HCT116 (cell line): ENCODE measurements at regions not wholly inside any gene's neighbourhood (a gene's known extent, or its start where the extent isn't known, plus 50 kb on each side); places are given as distances from the start of the nearest gene placed in this dataset.

Source experiments
- ATAC-seq: fragments of 200-7000 bp; cut with Tn5 transposase; 2 replicates; pipeline ENCODE4 v1.9.1; 2020; ENCODE audit warnings: mild to moderate bottlenecking, moderate library complexity
- BruUV-seq: library from RNA; stranded (reverse); fragments of 400-500 nt; replicated peaks from 2 replicates; lab custom pipeline; 2021; lab: Mats Ljungman, UMichigan
- CTCF ChIA-PET: fragments of 300-600 bp; sonication (Branson Sonifier 250); formaldehyde crosslinking; loops from one replicate; lab custom pipeline; 2021; ENCODE audit warnings: antibody characterized with exemption; lab: Charles Lee
- POLR2A ChIA-PET: fragments of 300-600, 350-600 bp; sonication (Branson Sonifier 250); formaldehyde crosslinking; loops from one replicate; lab custom pipeline; 2021; ENCODE audit warnings: antibody characterized with exemption; lab: Charles Lee
- RAD21 ChIA-PET, 2 experiments: fragments of 300-600 bp; sonication (Branson Sonifier 250); formaldehyde crosslinking; loops; one replicate each; lab custom pipeline; 2023; ENCODE audit warnings: low total read pairs in 2 of 2; ENCODE audit not compliant: uncharacterized antibody in 2 of 2, unreplicated experiment in 2 of 2, low non-redundant PET in 1 of 2; lab: Charles Lee
- DNase-seq: peaks from one replicate; pipeline ENCODE4 v3.0.0-alpha.2; 2010; ENCODE audit warnings: low read depth, low spot score
- H2AFZ ChIP-seq: fragments of 200-600 bp; shearing (Covaris generic), sonication (generic); 2 replicates; pipeline ENCODE4 v1.6.1; 2017; ENCODE audit warnings: low read depth, mixed run types, mixed read lengths, antibody characterized with exemption, low read length; ENCODE audit not compliant: poor library complexity, severe bottlenecking
- H3K27ac ChIP-seq: 2 replicates; pipeline ENCODE4 v1.5.1; 2012; ENCODE audit warnings: low read depth, low read length
- H3K27me3 ChIP-seq: fragments of 200-600 bp; sonication (generic); 2 replicates; pipeline ENCODE4 v1.6.1; 2016; ENCODE audit warnings: mixed run types, low read length, mixed read lengths; ENCODE audit not compliant: insufficient read depth
- H3K36me3 ChIP-seq, 2 experiments: fragments of 200-500 bp in 1 of 2; fragments of 200-600 bp in 1 of 2; sonication (Bioruptor generic) in 1 of 2; sonication (generic) in 1 of 2; 2 replicates each; pipeline versions ENCODE4 v1.5.1 to v1.6.1; 2014 to 2016; ENCODE audit warnings: low read length in 2 of 2, inconsistent platforms in 1 of 2, mixed read lengths in 1 of 2, mixed run types in 1 of 2; ENCODE audit not compliant: insufficient read depth in 2 of 2, control insufficient read depth in 1 of 2
- H3K4me1 ChIP-seq, 2 experiments: fragments of 200-600 bp in 1 of 2; sonication (generic) in 1 of 2; 2 replicates each; pipeline versions ENCODE4 v1.5.1 to v1.6.1; 2012 to 2017; ENCODE audit warnings: low read length in 2 of 2, inconsistent platforms in 1 of 2, mild to moderate bottlenecking in 1 of 2, mixed read lengths in 1 of 2, mixed run types in 1 of 2, moderate library complexity in 1 of 2; ENCODE audit not compliant: insufficient read depth in 2 of 2, control insufficient read depth in 1 of 2
- H3K4me2 ChIP-seq: fragments of 200-600 bp; sonication (generic); 2 replicates; pipeline ENCODE4 v1.6.1; 2017; ENCODE audit warnings: mixed run types, low read length, mixed read lengths
- H3K4me3 ChIP-seq, 2 experiments: fragments of 200-600 bp in 1 of 2; sonication (generic) in 1 of 2; replicated peaks in 1 of 2; 2 replicates each; pipeline ENCODE4 v1.5.1; 2011 to 2016; ENCODE audit warnings: low read length in 2 of 2, control low read depth in 1 of 2, low read depth in 1 of 2, mild to moderate bottlenecking in 1 of 2, mixed read lengths in 1 of 2, mixed run types in 1 of 2
- H3K79me2 ChIP-seq: fragments of 200-600 bp; sonication (generic); 2 replicates; pipeline ENCODE4 v1.6.1; 2017; ENCODE audit warnings: mild to moderate bottlenecking, mixed run types, low read length, moderate library complexity, mixed read lengths; ENCODE audit not compliant: insufficient read depth
- H3K9ac ChIP-seq: fragments of 200-600 bp; sonication (generic); 2 replicates; pipeline ENCODE4 v1.6.1; 2016; ENCODE audit warnings: low read length, mixed read lengths
- H3K9me2 ChIP-seq: fragments of 200-600 bp; sonication (generic), shearing (Covaris generic); 2 replicates; pipeline ENCODE4 v1.6.1; 2017; ENCODE audit warnings: mixed run types, mild to moderate bottlenecking, moderate library complexity; ENCODE audit not compliant: insufficient read depth
- H3K9me3 ChIP-seq, 2 experiments: fragments of 200-500 bp in 1 of 2; fragments of 200-600 bp in 1 of 2; sonication (Bioruptor generic) in 1 of 2; sonication (generic) in 1 of 2; 2 replicates each; pipeline ENCODE4 v1.6.1; 2014 to 2017; ENCODE audit warnings: low read length in 2 of 2, mixed read lengths in 2 of 2, inconsistent platforms in 1 of 2, low read depth in 1 of 2, mild to moderate bottlenecking in 1 of 2, mixed run types in 1 of 2, moderate library complexity in 1 of 2; ENCODE audit not compliant: control insufficient read depth in 1 of 2, insufficient read depth in 1 of 2
- H4K20me1 ChIP-seq: fragments of 200-600 bp; sonication (generic), shearing (Covaris generic); 2 replicates; pipeline ENCODE4 v1.6.1; 2017; ENCODE audit warnings: mixed run types, mild to moderate bottlenecking, moderate library complexity; ENCODE audit not compliant: insufficient read depth
- CBX3 ChIP-seq: IDR thresholded peaks from 2 replicates; pipeline ENCODE4 v1.6.1; 2012; ENCODE audit warnings: low read depth
- CEBPB ChIP-seq: IDR thresholded peaks from 2 replicates; pipeline ENCODE4 v1.6.1; 2012; ENCODE audit warnings: low read depth
- CTCF ChIP-seq, 3 experiments: fragments of 200-600 bp in 1 of 3; sonication (generic) in 1 of 3; IDR thresholded peaks in 2 of 3; conservative IDR thresholded peaks in 1 of 3; 2 replicates each; pipeline ENCODE4 v1.5.1; 2012 to 2017; ENCODE audit warnings: low read depth in 2 of 3, low read length in 2 of 3, antibody characterized with exemption in 1 of 3, borderline replicate concordance in 1 of 3, control low read depth in 1 of 3, mild to moderate bottlenecking in 1 of 3, mixed read lengths in 1 of 3, mixed run types in 1 of 3, moderate library complexity in 1 of 3; ENCODE audit not compliant: insufficient read depth in 1 of 3
- EGR1 ChIP-seq: IDR thresholded peaks from 2 replicates; pipeline ENCODE4 v1.6.1; 2012; ENCODE audit warnings: low read depth
- ELF1 ChIP-seq: IDR thresholded peaks from 2 replicates; pipeline ENCODE4 v1.6.1; 2012; ENCODE audit warnings: low read depth, borderline replicate concordance
- EZH2 ChIP-seq: fragments of 200-600 bp; sonication (generic); IDR thresholded peaks from 2 replicates; pipeline ENCODE4 v1.6.1; 2017; ENCODE audit warnings: antibody characterized with exemption, mixed run types
- EZH2phosphoT487 ChIP-seq: fragments of 200-600 bp; IDR thresholded peaks from 2 replicates; pipeline ENCODE4 v1.6.1; 2018; ENCODE audit warnings: antibody characterized with exemption, borderline replicate concordance
- JUND ChIP-seq: IDR thresholded peaks from 2 replicates; pipeline ENCODE4 v1.6.1; 2012
- MAX ChIP-seq: IDR thresholded peaks from 2 replicates; pipeline ENCODE4 v1.6.1; 2012
- SIN3A ChIP-seq: IDR thresholded peaks from 2 replicates; pipeline ENCODE4 v1.6.1; 2012; ENCODE audit warnings: low read depth
- SP1 ChIP-seq: IDR thresholded peaks from 2 replicates; pipeline ENCODE4 v1.6.1; 2012; ENCODE audit warnings: low read depth
- SRF ChIP-seq: IDR thresholded peaks from 2 replicates; pipeline ENCODE4 v1.6.1; 2012; ENCODE audit warnings: low read depth
- YY1 ChIP-seq: IDR thresholded peaks from 2 replicates; pipeline ENCODE4 v1.6.1; 2011; ENCODE audit warnings: low read length, low read depth, moderate library complexity, mild to moderate bottlenecking; ENCODE audit not compliant: insufficient replicate concordance; ENCODE audit errors: extremely low read depth
- ZBTB33 ChIP-seq: IDR thresholded peaks from 2 replicates; pipeline ENCODE4 v1.6.1; 2011; ENCODE audit warnings: mild to moderate bottlenecking, low read length, moderate library complexity; ENCODE audit not compliant: insufficient replicate concordance; ENCODE audit errors: extremely low read depth
- ZFX ChIP-seq: fragments of 450-650 bp; IDR thresholded peaks from 2 replicates; pipeline ENCODE4 v1.6.1; 2017
- ZNF274 ChIP-seq: fragments of 200-500 bp; sonication (Bioruptor generic); IDR thresholded peaks from 2 replicates; pipeline ENCODE4 v1.6.1; 2014; ENCODE audit warnings: mild to moderate bottlenecking, low read depth, low read length, inconsistent platforms
- intact Hi-C: fragments of 100-400 bp; cut with micrococcal nuclease; formaldehyde crosslinking; loops from 2 replicates; pipeline ENCODE4 v1.10.0; 2022

- Histone ChIP-seq H3K4me3 (no peak overlapping the region), H3K27ac (no peak overlapping the region), H3K4me1 (no peaks in the 10 kb centered on the region), H3K4me2 (no peak overlapping the region), H2AFZ (no peak overlapping the region), H3K9me2 (no peaks in the 10 kb centered on the region), H3K79me2 (no peaks in the 10 kb centered on the region), H3K9ac (no peak overlapping the region), H3K27me3 (no peaks in the 10 kb centered on the region), H3K36me3 (no peaks in the 10 kb centered on the region), H3K9me3 (no peaks in the 10 kb centered on the region), H4K20me1 (no peaks in the 10 kb centered on the region)
- TF ChIP-seq SRF (no peak), ELF1 (no peak), SP1 (no peak), ZFX (no peak), EZH2phosphoT487 (no peak), JUND (no peak), ZBTB33 (no peak), SIN3A (no peak), CEBPB (no peak), CBX3 (no peak), ZNF274 (no peak), CTCF (IDR thresholded peaks at IDR 0.05 in 2 of 3, conservative IDR thresholded peaks at IDR 0.05 in 1 of 3; ENCODE audit: borderline replicate concordance in 1 of 3, insufficient read depth in 1 of 3, low read depth in 2 of 3, low read length in 2 of 3) (no peak), MAX (no peak), YY1 (no peak), EGR1 (no peak), EZH2 (no peak)
- ATAC-seq: no peak
- DNase-seq: no peak
- RAD21 ChIA-PET: no interaction called here
- BruUV-seq: no TSS peak
- intact Hi-C loops: no loop called here
- POLR2A ChIA-PET: no interaction called here
- CTCF ChIA-PET: no interaction called here
Observed at GRCh38 chr6:160921095-160921494, 70.5 kb upstream of the MAP3K4 start.
